Inflammatory macrophage treated with lipopolysaccharide for 4 hours (primary cell): ENCODE measurements at regions not wholly inside any gene's neighbourhood (a gene's known extent, or its start where the extent isn't known, plus 50 kb on each side); places are given as distances from the start of the nearest gene placed in this dataset.

Source experiments
- DNase-seq: peaks from one replicate; pipeline ENCODE4 v3.0.0-alpha.2; 2020

DNA sequence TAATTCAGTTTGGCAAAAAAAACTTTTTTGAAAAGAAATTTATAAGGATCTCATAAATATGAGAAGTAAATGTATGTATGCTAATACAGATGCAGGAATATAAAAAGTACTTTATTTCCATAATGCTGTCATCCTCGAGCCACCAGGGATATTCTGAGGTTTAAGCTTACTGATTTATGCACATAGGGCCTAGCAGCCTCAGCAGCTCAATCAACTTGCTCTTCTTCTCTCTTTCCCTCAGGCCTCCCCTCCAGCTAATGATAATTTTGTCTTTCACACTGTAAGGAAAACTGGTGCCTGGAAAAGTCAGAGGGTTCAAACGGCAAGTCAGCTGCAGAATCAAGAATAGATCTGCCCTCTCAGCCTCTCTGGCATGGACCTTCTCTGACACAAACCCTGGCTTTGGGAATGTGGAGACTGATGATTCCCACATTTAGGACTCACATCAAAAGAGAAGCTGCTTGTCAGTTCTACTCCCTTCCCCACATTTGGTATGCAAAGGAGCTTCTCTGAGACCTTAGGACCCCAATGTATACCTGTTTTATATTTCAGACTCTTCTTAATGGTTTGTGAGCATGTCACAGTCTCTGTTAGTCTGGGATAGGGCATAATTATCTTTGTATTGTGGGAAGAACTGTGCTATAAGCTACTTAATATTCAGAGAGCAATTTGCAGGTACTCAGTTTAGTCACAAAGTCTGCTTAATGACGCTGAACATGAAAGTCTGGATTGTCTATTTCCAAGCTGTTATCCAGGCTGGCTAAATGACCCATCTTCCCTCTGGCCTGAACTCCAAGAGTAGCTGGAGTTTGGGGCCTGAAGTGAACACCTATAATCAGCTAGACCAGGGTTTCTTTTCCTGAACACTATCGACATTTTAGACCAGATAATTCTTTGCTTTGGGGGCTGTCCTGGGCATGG, 52.1 kb upstream of the DIPK1A start:
- DNase-seq: no peak

DNA sequence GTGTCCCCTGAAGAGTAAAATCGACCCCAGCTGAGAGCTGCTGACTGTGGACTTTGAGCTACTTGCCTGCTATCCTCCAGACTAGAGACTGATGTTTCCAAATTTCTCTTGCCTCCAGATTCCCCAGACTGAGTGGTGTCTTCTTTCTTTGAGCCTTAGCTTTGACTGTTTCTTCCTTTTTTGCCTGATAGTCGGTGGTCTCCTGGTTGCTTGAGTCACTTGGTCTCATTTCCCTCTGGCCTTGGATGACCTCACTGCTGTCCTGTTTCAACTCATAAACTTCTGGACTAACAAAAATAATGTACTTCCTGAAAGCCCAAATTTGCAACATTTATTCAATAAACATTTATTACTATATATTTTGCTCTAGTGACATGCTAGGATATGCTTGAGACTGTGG, 52.9 kb upstream of the DIPK1A start:
- DNase-seq: peak; percentile 90

DNA sequence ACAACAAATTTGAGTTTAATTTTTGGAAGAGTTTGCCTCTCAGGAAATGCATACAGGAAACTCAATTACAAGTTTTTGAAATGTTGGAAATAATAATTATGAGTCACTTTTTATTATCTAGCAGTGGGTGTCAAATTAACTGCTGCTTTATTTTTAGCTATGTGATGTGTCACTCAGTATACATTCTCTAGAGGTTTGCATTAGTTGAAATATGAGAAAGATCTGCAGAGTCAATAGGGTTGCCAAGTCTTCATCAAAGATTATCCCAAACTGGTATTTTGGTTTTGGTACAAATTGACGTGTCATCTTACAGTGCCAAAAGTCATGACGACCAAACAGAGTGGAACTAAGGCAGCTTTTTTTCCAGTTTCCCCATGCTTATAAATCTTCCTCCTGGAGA, 54.3 kb upstream of the DIPK1A start:
- DNase-seq: no peak

DNA sequence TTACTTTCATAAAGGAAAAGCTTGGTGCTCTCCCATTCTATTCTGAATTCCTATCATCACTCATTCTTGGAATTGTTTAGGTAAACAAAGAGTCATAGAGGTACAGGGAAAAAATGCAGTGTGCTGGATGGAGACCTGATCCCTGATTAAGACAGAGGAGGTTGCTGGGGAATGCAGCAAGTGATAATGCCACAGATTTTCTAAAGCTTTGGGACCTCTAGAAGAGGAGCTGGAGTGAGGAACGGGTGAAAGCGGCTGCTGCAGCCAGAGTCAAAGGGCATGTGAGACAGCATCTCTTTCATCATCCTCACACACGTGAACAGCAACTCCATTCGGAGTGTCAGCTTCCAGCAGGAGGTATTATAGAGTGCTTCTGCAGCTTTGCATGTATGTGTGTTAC, 54.9 kb upstream of the DIPK1A start:
- DNase-seq: no peak

DNA sequence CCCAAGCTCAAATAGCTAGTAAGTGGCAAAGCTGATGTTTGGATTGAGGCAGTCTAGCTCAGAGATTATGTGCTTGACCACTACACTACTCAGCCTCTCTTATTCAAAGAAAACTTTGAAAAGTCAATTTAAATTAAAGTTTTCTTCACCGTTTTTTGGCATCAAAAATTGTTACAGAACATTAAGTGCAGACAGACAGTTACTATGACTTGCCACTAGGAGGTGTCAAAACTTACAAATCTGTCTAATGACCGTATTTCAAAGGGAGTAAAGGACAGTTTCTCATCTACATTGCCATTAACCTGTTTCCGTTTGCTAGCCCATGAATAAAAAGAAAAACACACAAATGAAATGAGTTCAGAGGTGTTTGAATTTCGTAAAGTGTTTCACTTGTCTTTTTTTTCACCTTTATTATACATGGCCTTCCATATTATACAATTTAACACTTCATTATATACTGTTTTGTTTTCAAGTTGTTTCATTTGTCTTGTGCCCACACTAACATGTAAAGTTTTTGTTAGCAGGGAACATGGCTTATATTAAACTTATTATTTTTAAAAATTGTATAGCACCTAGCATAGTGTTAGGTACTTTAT, 57.4 kb upstream of the MTF2 start:
- DNase-seq: peak; percentile 66

DNA sequence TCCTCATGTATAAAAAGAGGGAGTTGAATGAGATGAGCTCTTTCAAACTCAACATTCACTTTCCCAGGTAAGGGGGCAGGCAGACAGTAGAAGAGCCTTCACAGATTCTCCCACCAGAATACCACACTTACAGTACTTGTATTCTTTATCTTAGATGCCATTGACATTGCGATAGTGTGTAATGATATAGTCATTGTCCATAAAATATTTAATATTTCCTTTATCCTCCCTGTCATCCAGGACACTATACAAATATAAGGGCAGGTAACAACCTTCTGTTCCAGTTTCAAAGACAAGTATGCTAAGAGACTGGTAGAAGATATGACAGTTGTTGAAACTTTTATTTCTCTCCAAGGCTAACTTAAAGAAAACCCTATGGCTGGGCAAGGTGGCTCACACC, 56.5 kb upstream of the MTF2 start:
- no peak for DNase-seq

DNA sequence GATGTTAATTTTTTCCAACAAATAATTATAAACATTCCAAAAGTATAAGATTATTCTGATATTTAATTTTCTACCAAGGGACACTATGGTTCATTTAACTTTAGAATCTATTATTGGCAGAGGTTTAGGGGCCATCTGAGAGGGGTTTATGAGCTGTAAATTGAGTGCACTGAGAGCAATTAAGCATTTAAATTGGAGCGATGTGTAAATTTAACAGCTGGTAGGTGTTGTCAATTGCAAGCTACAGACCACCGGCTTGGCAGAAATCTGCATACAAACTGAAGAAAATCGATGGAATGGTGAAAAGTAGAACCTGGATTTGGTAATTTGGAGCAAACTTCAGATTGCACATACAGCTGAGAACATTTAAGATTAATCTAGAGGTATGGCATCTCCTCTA, 55.8 kb upstream of the MTF2 start:
- no peak for DNase-seq

DNA sequence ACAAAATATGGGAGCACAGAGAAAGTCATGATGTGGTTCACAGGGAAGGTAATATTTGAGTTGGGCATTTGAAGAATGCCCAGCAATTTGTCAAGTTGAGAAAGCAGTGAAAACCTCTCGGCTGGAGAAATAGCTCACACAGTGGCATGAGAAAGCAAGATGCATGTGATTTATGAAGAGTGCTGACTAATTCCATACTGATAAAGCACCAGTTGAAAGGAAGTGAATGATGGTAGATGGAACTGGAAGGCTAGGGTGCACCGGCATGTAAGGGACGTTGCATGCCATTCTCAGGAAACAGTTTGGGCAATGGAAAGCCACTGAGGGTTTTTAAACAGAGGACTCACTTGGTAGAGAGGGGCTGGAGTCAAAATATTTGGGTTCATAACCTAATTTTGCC, 53.5 kb upstream of the MTF2 start:
- DNase-seq: no peak

DNA sequence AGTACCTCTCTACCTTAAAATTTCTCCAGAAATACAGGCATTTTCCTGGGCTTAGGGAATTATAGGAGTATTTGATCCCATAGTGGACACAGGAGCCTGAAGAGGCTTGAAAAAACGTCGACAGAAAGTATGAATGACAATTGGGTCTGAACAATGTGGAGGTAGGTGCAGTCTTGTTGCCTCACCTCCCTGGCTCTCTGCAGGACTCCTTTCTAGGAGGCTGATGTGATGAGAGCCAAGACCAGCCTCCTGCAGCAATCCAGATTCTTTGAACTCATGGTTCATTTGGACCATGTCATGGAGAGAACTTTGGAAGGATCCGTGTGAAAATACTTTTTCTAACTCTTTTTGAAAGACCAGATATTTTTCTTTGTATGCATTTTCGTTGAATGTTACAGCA, 50.5 kb upstream of the MTF2 start:
- no peak for DNase-seq
